CD14-positive monocyte (primary cell): ENCODE measurements at regions not wholly inside any gene's neighbourhood (a gene's known extent, or its start where the extent isn't known, plus 50 kb on each side); places are given as distances from the start of the nearest gene placed in this dataset.

Source experiments
- DNase-seq, 3 donors: peaks; one replicate each; pipeline ENCODE4 v3.0.0-alpha.2; 2011 to 2022
- H2AFZ ChIP-seq: 2 replicates; pipeline ENCODE4 v1.6.0; 2012; ENCODE audit warnings: mild to moderate bottlenecking, low read depth, low read length, inconsistent platforms; ENCODE audit not compliant: insufficient read depth, poor library complexity, severe bottlenecking
- H3K27ac ChIP-seq, 2 donors: 1 replicate in 1 of 2; 2 replicates in 1 of 2; pipeline ENCODE4 v1.5.1; 2012 to 2013; ENCODE audit warnings: low read length in 2 of 2, control low read depth in 1 of 2, inconsistent platforms in 1 of 2, low read depth in 1 of 2, mild to moderate bottlenecking in 1 of 2
- H3K27me3 ChIP-seq, 2 donors: one replicate each; pipeline versions ENCODE4 v1.6.0 to v1.6.1; 2011 to 2013; ENCODE audit warnings: low read length in 2 of 2; ENCODE audit not compliant: control insufficient read depth in 2 of 2, insufficient read depth in 2 of 2
- H3K36me3 ChIP-seq, 2 donors: replicated peaks in 1 of 2; 1 replicate in 1 of 2; 2 replicates in 1 of 2; pipeline versions ENCODE4 v1.5.1 to v1.6.1; 2012 to 2013; ENCODE audit warnings: low read length in 2 of 2, control low read depth in 1 of 2, inconsistent platforms in 1 of 2, mild to moderate bottlenecking in 1 of 2; ENCODE audit not compliant: insufficient read depth in 2 of 2, control insufficient read depth in 1 of 2
- H3K4me1 ChIP-seq, 2 donors: 1 replicate in 1 of 2; 2 replicates in 1 of 2; pipeline versions ENCODE4 v1.5.1 to v1.6.1; 2012 to 2013; ENCODE audit warnings: low read length in 2 of 2, control low read depth in 1 of 2, inconsistent platforms in 1 of 2, mild to moderate bottlenecking in 1 of 2, moderate library complexity in 1 of 2; ENCODE audit not compliant: insufficient read depth in 2 of 2, control insufficient read depth in 1 of 2
- H3K4me2 ChIP-seq: replicated peaks from 2 replicates; pipeline ENCODE3; 2012; ENCODE audit warnings: low read length, moderate library complexity, mild to moderate bottlenecking; ENCODE audit not compliant: poor library complexity, severe bottlenecking; ENCODE audit errors: extremely low read depth
- H3K4me3 ChIP-seq, 3 experiments: fragments of 200-600 bp in 1 of 3; sonication (generic) in 1 of 3; replicated peaks in 1 of 3; 1 replicate in 2 of 3; 2 replicates in 1 of 3; pipeline ENCODE4 v1.5.1; 2011 to 2013; ENCODE audit warnings: low read length in 3 of 3, mild to moderate bottlenecking in 3 of 3, control low read depth in 2 of 3, low read depth in 2 of 3, inconsistent platforms in 1 of 3, moderate library complexity in 1 of 3
- H3K79me2 ChIP-seq: 2 replicates; pipeline ENCODE4 v1.6.0; 2012; ENCODE audit warnings: mild to moderate bottlenecking, control low read depth, inconsistent platforms, low read length, moderate library complexity; ENCODE audit not compliant: insufficient read depth
- H3K9ac ChIP-seq: 2 replicates; pipeline ENCODE4 v1.6.0; 2017; ENCODE audit warnings: low read length, mild to moderate bottlenecking; ENCODE audit not compliant: insufficient read depth, poor library complexity, severe bottlenecking
- H3K9me3 ChIP-seq, 2 donors: replicated peaks in 1 of 2; 1 replicate in 1 of 2; 2 replicates in 1 of 2; pipeline versions ENCODE4 v1.5.1 to v1.6.1; 2012 to 2013; ENCODE audit warnings: low read length in 2 of 2, control low read depth in 1 of 2; ENCODE audit not compliant: control insufficient read depth in 1 of 2, insufficient read depth in 1 of 2
- H4K20me1 ChIP-seq: 2 replicates; pipeline ENCODE4 v1.6.0; 2012; ENCODE audit warnings: mild to moderate bottlenecking, low read length, control low read depth, moderate library complexity; ENCODE audit not compliant: insufficient read depth
- H3K27ac Mint-ChIP-seq, 7 donors: one replicate each; pipeline ENCODE4 v1.8.0; 2020; ENCODE audit warnings: mild to moderate bottlenecking in 7 of 7, mixed read lengths in 7 of 7, moderate library complexity in 6 of 7, inconsistent platforms in 2 of 7
- H3K27me3 Mint-ChIP-seq, 3 donors: one replicate each; pipeline ENCODE4 v1.8.0; 2021 to 2022; ENCODE audit warnings: low read depth in 3 of 3, mild to moderate bottlenecking in 3 of 3, mixed read lengths in 3 of 3, moderate library complexity in 3 of 3, inconsistent platforms in 1 of 3
- H3K36me3 Mint-ChIP-seq, 2 donors: one replicate each; pipeline ENCODE4 v1.8.0; 2020; ENCODE audit warnings: mixed read lengths in 2 of 2, inconsistent platforms in 1 of 2, mild to moderate bottlenecking in 1 of 2
- H3K4me1 Mint-ChIP-seq: one replicate; pipeline ENCODE4 v1.8.0; 2020; ENCODE audit warnings: mild to moderate bottlenecking, mixed read lengths
- H3K4me3 Mint-ChIP-seq, 2 donors: one replicate each; pipeline ENCODE4 v1.8.0; 2020; ENCODE audit warnings: mild to moderate bottlenecking in 2 of 2, mixed read lengths in 2 of 2, moderate library complexity in 1 of 2
- H3K9me3 Mint-ChIP-seq, 7 donors: one replicate each; pipeline ENCODE4 v1.8.0; 2020 to 2022; ENCODE audit warnings: mixed read lengths in 7 of 7, mild to moderate bottlenecking in 6 of 7, moderate library complexity in 6 of 7, inconsistent platforms in 2 of 7
- CTCF ChIP-seq: fragments of 200-600 bp; IDR thresholded peaks from one replicate; pipeline ENCODE4 v1.8.0; 2022; ENCODE audit warnings: antibody characterized with exemption, mild to moderate bottlenecking
- WGBS: methylation state at CpG from one replicate; pipeline ENCODE4 v1.1.5; 2013; ENCODE audit warnings: missing lambda C conversion rate; ENCODE audit not compliant: insufficient coverage; 5-methylcytosine and 5-hydroxymethylcytosine counted together
- intact Hi-C, 2 donors: fragments of 100-400 bp; cut with micrococcal nuclease; formaldehyde crosslinking; loops; one replicate each; pipeline versions ENCODE4 v1.15.0 to v1.15.1; 2023

- WGBS, result 95% methylated on average over 12 of the region's 19 CpGs
- Mint-ChIP-seq H3K4me3 (no peak overlapping the region), H3K36me3 (no peaks in the 10 kb centered on the region), H3K4me1 (no peaks in the 10 kb centered on the region), H3K27ac (peak overlapping the region in 1 of 7 donors; percentile 26), H3K27me3 (peaks cover 5 to 11% (median 7%) of the 10 kb centered on the region in 3 donors), H3K9me3 (peaks cover 2 to 11% (median 6%) of the 10 kb centered on the region in 7 donors)
- peaks cover 4% of the 10 kb centered on the region in 2 donors for H3K9me3 ChIP-seq
- H3K79me2 ChIP-seq, result no peaks in the 10 kb centered on the region
- intact Hi-C loops, result no loop called here
- no peak overlapping the region for H3K27ac ChIP-seq
- DNase-seq, result no peak
- no peak for TF ChIP-seq CTCF
- no peaks in the 10 kb centered on the region for H4K20me1 ChIP-seq
- H3K4me3 ChIP-seq, result no peak overlapping the region
- H3K36me3 ChIP-seq, result no peaks in the 10 kb centered on the region
- no peak overlapping the region for H2AFZ ChIP-seq
- H3K9ac ChIP-seq, result no peak overlapping the region
- H3K27me3 ChIP-seq, result no peaks in the 10 kb centered on the region
- H3K4me1 ChIP-seq, result no peaks in the 10 kb centered on the region
- no peak overlapping the region for H3K4me2 ChIP-seq
These were observed 59.2 kb downstream of the INHBB start for GRCh38 chr2:120404941-120405758.

- Histone ChIP-seq H3K9ac (no peak overlapping the region), H3K36me3 (no peaks in the 10 kb centered on the region), H2AFZ (no peak overlapping the region), H4K20me1 (no peaks in the 10 kb centered on the region), H3K27ac (no peak overlapping the region), H3K4me3 (no peak overlapping the region), H3K79me2 (no peaks in the 10 kb centered on the region), H3K9me3 (peaks cover 4 to 5% of the 10 kb centered on the region in 2 donors), H3K4me2 (no peak overlapping the region), H3K27me3 (no peaks in the 10 kb centered on the region), H3K4me1 (no peaks in the 10 kb centered on the region)
- H3K27ac Mint-ChIP-seq, result no peak overlapping the region
- H3K36me3 Mint-ChIP-seq, result no peaks in the 10 kb centered on the region
- H3K27me3 Mint-ChIP-seq, result peaks cover 5 to 10% (median 7%) of the 10 kb centered on the region in 3 donors
- H3K4me1 Mint-ChIP-seq, result no peaks in the 10 kb centered on the region
- H3K4me3 Mint-ChIP-seq, result no peak overlapping the region
- 84% methylated on average over 4 of the region's 5 CpGs for WGBS
- H3K9me3 Mint-ChIP-seq, result peaks cover 4 to 11% (median 6%) of the 10 kb centered on the region in 7 donors
- no peak for DNase-seq
- TF ChIP-seq CTCF, result no peak
- intact Hi-C loops, result no loop called here
These were observed 59.8 kb downstream of the INHBB start for GRCh38 chr2:120405759-120406099.
